NCI-H1417 (cell line): ENCODE measurements at regions not wholly inside any gene's neighbourhood (a gene's known extent, or its start where the extent isn't known, plus 50 kb on each side); places are given as distances from the start of the nearest gene placed in this dataset.
A peak's percentile ranks its signal among the peaks of the same experiment; 100 is the strongest.
"Not testable (repeated sequence)": the region's sequence is repeated elsewhere in the genome, so short reads cannot be mapped to it uniquely, and the experiment has no call there.

ENCODE experiments used
- DNase-seq, 3 experiments: peaks; one replicate each; lab custom pipeline; 2025; lab: John Stamatoyannopoulos, UW

GRCh38 chr3:25895443-25895842, 105.6 kb downstream of the OXSM start:
- no peak for DNase-seq

DNA sequence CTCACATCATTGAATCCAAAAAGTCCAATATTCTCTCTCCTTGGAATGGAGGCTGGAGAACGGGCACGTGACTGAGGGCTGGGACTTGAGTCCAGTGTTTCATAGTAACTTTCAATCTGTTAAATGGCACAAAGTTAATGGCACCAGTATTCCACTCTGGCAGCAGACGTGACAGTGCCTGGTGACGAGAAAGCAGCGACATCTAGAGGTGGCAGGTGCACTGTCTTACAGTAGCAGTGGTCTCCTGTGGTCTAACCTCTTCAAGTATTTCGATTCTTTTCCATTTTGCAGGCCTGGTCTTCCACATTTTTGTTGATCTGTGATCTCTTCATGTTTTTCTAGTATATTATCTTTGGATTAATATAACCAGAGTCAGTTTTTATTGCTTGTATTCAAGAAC, 107.1 kb downstream of the OXSM start:
- DNase-seq, result peak in 1 of 3 experiments; percentile 6

GRCh38 chr3:25899352-25900101, 109.6 kb downstream of the OXSM start:
- no peak for DNase-seq

GRCh38 chr3:25900161-25900560, 110.3 kb downstream of the OXSM start:
- no peak for DNase-seq

GRCh38 chr3:25901796-25902195, 111.9 kb downstream of the OXSM start:
- no peak for DNase-seq

DNA sequence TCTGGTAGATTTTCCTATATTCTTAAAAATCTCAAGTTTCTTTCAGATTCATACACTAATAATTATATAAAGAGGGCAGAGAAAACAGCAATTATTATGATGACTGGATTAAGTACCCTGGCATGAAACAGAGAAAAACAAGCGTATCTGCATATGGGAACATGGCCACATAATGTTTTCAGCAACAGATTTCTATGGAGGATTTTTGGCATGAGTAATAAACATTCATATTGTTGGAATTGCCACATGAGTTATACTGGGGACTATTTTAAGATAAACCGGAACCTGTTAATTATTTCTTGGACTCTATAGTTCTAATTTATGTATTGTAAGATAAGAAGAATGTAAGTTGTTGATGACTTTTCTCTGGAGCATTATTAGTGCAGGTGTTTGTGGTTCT, 112.7 kb downstream of the OXSM start:
- DNase-seq, result no peak

GRCh38 chr3:25903371-25904129, 113.7 kb downstream of the OXSM start:
- DNase-seq, result no peak

GRCh38 chr3:25904206-25904605, 114.3 kb downstream of the OXSM start:
- peak in 1 of 3 experiments; percentile 21 for DNase-seq

DNA sequence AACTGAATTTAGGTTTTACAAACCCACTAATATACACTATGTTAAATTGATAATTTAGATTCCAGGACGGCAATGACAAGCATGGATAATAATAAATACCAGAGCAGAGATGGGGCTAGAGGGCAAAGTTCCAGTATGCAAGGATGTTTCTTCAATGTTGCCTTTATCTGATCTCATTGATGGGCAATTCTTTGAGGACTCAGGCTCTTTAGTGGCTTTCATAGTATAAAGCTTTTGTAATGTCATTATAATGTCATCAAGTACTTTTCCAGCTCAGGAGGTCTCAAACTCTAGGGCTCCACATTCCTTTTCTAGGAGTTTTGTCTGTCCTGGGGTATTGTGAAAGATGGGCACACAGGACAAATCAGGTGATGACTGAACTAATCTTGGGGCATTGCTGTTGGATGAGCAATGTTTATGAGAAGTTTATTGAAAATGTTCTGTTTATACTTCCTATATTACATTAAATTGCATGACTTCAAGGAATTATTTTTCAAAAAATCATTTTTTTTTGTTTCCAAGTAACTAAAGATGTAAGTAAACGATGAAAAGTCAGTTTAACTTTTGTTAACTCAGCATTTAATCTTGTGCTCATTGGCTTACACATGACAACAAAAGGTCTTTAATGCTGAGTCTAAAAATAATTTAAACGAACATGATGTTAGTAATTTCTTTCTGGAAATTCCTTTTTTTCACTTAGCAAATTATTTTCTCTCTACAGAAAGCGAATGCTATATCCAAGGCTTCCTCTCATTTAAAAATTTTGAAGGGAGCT, 116.4 kb downstream of the OXSM start:
- no peak for DNase-seq

DNA sequence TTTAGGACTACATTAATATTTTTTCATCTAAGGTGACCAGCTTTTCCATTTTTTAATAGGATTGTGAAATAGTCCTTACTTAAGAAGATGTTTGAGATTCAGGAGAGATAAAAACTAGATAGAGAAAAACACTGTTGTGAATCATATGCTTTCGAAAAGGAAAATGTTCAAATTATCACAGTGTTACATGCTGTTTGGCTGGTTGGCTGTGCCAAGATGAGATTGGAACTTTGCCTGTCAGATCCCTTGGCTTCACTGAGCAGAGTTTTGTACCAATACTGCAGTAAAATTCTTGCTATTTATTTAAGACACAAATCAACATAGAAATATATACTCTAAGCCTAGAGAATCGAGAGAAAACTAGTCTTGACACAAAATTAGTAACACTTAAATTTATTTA, 117.2 kb downstream of the OXSM start:
- no peak for DNase-seq

DNA sequence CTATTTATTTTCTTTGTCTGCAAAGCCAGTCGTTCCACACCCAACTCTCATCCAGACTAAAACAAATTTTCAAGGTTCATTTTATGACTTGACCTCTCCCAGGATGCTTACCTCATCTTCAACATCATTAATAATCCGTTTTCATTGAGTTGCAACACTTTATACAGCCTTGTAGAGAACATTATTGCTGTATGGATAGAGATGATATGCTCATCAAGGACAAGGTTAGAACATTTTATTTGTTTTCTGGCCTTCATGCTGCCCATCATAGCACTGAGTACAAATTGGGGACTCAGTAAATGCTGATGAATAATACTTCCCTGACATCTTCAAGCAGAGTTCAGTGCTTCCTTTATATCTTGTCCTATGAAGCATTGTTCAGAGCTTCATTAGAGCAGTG, 120.2 kb downstream of the OXSM start:
- no peak for DNase-seq

- peak in 1 of 3 experiments; percentile 4 for DNase-seq
Observed at GRCh38 chr3:25910997-25911396, 121.1 kb downstream of the OXSM start.

- peak in 1 of 3 experiments; percentile 4 for DNase-seq
Observed at GRCh38 chr3:25911525-25912295, 121.8 kb downstream of the OXSM start.

DNA sequence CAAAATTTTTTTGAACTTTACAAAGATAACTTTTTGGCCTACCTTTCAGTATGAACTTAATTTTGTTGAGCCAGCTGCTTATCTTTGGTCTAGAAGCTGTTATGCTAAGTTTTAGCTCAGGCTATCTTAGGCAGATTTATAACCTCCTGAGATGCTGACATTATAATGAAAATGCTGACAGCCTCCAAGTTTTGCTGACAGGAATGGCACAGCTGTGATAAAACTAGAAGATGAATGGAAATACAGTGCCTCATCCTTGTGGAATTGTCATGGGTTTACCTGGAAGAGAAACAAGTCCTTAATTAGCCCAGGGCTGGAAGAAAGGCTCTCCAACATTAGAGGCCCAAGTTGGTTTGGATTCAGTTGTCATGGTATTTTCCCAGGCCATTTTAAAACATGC, 123.3 kb downstream of the OXSM start:
- DNase-seq, result no peak

GRCh38 chr3:25915673-25916072, 125.8 kb downstream of the OXSM start:
- peak in 1 of 3 experiments; percentile 15 for DNase-seq

DNA sequence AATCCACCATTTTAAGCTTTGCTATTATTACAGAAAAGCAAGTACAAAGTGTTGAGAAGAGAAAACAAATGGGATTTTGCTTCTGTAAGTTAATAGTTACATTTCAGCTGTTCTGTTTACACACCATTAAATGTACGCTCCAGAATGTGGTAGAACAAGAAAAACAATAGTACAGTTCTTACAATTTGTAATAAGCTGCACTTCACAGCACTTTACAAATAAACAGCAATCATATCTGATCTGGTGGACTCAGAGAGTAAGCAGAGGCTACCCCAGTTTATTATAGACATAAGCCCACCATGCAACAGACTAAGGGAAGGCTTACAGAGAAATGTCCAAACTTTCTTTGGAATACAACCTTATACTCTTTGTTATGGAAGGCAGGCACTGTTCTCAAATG, 126.4 kb downstream of the OXSM start:
- DNase-seq, result peak in 2 of 3 experiments; percentile 22 to 67

GRCh38 chr3:25931967-25932366, 142.1 kb downstream of the OXSM start:
- DNase-seq, result not testable (repeated sequence)

DNA sequence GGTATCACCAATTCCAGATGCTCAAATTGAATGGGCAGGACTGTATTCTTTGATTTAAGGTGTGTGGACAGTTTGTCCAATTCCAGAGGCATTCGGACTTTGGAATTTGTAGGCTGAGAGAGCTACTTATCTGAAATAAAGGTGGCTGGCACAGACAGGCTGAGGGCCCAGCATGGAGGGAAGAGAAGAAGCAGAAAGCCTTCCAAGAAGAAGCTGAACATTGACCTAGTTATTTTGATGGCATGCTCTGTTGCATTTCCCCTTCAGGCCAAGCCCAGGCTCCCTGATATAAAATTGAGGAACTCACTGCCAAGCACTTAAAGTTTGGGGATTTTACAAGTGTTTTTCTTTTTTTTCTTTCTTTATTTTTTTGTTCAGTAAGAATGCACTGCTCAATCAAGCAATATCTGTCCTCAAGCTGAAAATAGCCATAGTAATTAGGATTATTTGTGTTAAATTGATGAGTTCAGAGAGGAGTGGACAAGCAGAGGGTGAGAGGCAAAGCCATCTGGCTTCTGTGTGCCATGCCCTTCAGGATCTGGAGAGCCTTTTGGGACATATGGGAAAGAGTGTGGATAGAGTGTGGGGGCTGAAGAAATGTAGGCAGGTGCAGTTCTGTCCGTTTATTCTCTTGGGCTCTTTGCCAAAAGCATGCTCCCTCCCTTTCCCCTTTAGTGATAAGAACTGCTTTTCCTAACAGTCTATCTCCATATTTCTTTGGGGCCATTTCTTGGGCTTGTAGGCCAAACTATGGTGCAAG, 148.9 kb downstream of the OXSM start:
- peak in 1 of 3 experiments; percentile 3 for DNase-seq

GRCh38 chr3:25940935-25941334, 151.0 kb downstream of the OXSM start:
- no peak for DNase-seq

DNA sequence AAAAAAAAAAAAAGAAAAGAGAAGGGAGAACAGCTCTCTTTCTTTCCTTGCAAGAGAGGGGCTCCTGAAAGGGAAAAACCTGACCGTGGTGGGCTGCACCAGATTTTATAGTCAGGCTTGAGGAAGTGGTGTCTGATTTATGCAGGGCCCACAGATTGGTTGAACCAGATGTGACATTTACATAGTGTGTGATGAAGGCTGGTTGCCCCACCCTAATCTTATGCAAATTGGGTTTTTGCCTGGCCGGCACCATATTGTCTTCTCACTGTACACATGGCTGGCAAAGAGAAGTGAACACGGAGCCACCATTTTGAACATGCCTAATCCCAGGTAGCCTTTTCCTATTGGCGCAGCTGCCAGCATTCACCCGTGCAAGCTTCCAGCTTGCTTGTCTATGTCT, 154.4 kb downstream of the OXSM start:
- peak in 1 of 3 experiments; percentile 20 for DNase-seq

DNA sequence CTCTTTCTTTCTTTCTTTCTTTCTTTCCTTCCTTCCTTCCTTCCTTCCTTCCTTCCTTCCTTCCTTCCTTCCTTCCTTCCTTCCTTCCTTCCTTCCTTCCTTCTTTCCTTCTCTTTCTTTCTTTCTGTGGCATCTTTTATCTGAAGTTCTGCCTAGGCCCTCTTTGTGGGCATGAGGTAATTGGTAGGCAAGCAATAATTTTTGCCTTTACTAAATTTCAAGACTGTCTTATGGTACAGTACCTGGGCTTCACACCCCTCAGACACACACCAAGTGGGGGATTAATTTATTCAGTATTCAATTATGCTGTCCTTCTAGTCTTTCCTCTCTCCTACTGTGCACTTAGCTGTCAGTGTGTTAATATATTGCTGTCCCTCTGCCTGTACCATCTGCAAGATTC, 155.5 kb downstream of the OXSM start:
- no peak for DNase-seq
